ENCODE measurements at regions not wholly inside any gene's neighbourhood (a gene's known extent, or its start where the extent isn't known, plus 50 kb on each side); places are given as distances from the start of the nearest gene placed in this dataset.

GRCh38 chr14:28088125-28088524, 678.5 kb upstream of the FOXG1 start (continued):
- TF ChIP-seq ZNF19 (tag by site-specific recombination; IDR thresholded peaks at IDR 0.05; ENCODE audit: low read depth) = no peak
- no peak for TF ChIP-seq OVOL3 (tag by site-specific recombination; IDR thresholded peaks at IDR 0.05)

- Histone ChIP-seq H3K36me3 (ENCODE audit: control insufficient read depth in 2 of 2, insufficient read depth in 1 of 2, low read length in 2 of 2) (no peaks in the 10 kb centered on the region), H3K4me1 (ENCODE audit: control insufficient read depth, insufficient read depth, low read length) (no peaks in the 10 kb centered on the region), H3K4me3 (ENCODE audit: low read depth, low read length) (no peak overlapping the region), H3K27ac (ENCODE audit: extremely low read depth, low read depth, low read length) (no peak overlapping the region), H3K9me3 (ENCODE audit: control insufficient read depth, insufficient read depth, low read depth, low read length) (no peaks in the 10 kb centered on the region)
- CTCF ChIA-PET = no interaction called here
- POLR2A ChIA-PET = no interaction called here
- no peak for TF ChIP-seq ZNF404 (tag by site-specific recombination; IDR thresholded peaks at IDR 0.05)
- no peak for TF ChIP-seq ZNF132 (tag by site-specific recombination; IDR thresholded peaks at IDR 0.05; ENCODE audit: borderline replicate concordance)
- no peak for TF ChIP-seq ZNF776 (tag by site-specific recombination; IDR thresholded peaks at IDR 0.05; ENCODE audit: borderline replicate concordance)
- no peak for TF ChIP-seq RBAK (tag by site-specific recombination; IDR thresholded peaks at IDR 0.05)
- no peak for TF ChIP-seq ZIC2 (tag by site-specific recombination; IDR thresholded peaks at IDR 0.05)
- TF ChIP-seq ZNF624 (tag by site-specific recombination; IDR thresholded peaks at IDR 0.05) = no peak
- no peak for TF ChIP-seq ZNF223 (tag by site-specific recombination; IDR thresholded peaks at IDR 0.05)
- TF ChIP-seq ZNF146 (tag by site-specific recombination; IDR thresholded peaks at IDR 0.05) = no peak
- TF ChIP-seq ZNF610 (tag by site-specific recombination; IDR thresholded peaks at IDR 0.05; ENCODE audit: borderline replicate concordance) = no peak
- TF ChIP-seq INSM2 (tag by site-specific recombination; IDR thresholded peaks at IDR 0.05) = no peak
- TF ChIP-seq ZNF629 (tag by site-specific recombination; IDR thresholded peaks at IDR 0.05) = no peak
- no peak for TF ChIP-seq ZNF324 (tag by site-specific recombination; IDR thresholded peaks at IDR 0.05)
- no peak for TF ChIP-seq ZNF658 (tag by site-specific recombination; IDR thresholded peaks at IDR 0.05)
- no peak for TF ChIP-seq ZNF791 (tag by site-specific recombination; IDR thresholded peaks at IDR 0.05)
- no peak for TF ChIP-seq ZNF639 (tag by site-specific recombination; IDR thresholded peaks at IDR 0.05)
- TF ChIP-seq ZNF677 (tag by site-specific recombination; IDR thresholded peaks at IDR 0.05) = no peak
Observed at GRCh38 chr14:28097585-28097984, 669.0 kb upstream of the FOXG1 start.

GRCh38 chr14:28098856-28099255, 667.7 kb upstream of the FOXG1 start:
- no peak overlapping the region for H3K27ac ChIP-seq (ENCODE audit: extremely low read depth, low read depth, low read length)
- no peaks in the 10 kb centered on the region for H3K4me1 ChIP-seq (ENCODE audit: control insufficient read depth, insufficient read depth, low read length)
- H3K4me3 ChIP-seq (ENCODE audit: low read depth, low read length) = no peak overlapping the region
- POLR2A ChIA-PET = no interaction called here
- TF ChIP-seq WT1 (tag by site-specific recombination; IDR thresholded peaks at IDR 0.05) = no peak
- TF ChIP-seq ZNF530 (tag by site-specific recombination; IDR thresholded peaks at IDR 0.05; ENCODE audit: low read depth) = no peak
- no peak for TF ChIP-seq ZBTB20 (tag by site-specific recombination; IDR thresholded peaks at IDR 0.05)
- no peak for TF ChIP-seq ZNF777 (tag by site-specific recombination; IDR thresholded peaks at IDR 0.05; ENCODE audit: borderline replicate concordance)
- no peak for TF ChIP-seq KLF10 (tag by site-specific recombination; IDR thresholded peaks at IDR 0.05)
- no peak for TF ChIP-seq ZNF654 (tag by site-specific recombination; IDR thresholded peaks at IDR 0.05; ENCODE audit: low read depth)
- no peaks in the 10 kb centered on the region for H3K9me3 ChIP-seq (ENCODE audit: control insufficient read depth, insufficient read depth, low read depth, low read length)
- CTCF ChIA-PET = interaction anchor here (0.5 to 0.7 kb wide), 2 partner anchors 9 to 32 kb away, joined by 3 read pairs; no protein-coding TSS in a partner anchor
- no peaks in the 10 kb centered on the region for H3K36me3 ChIP-seq (ENCODE audit: control insufficient read depth in 2 of 2, insufficient read depth in 1 of 2, low read length in 2 of 2)

All from HEK293 (cell line).